ENCODE measurements at regions not wholly inside any gene's neighbourhood (a gene's known extent, or its start where the extent isn't known, plus 50 kb on each side); places are given as distances from the start of the nearest gene placed in this dataset.

GRCh38 chr15:53401503-53401902, 358.0 kb downstream of the WDR72 start:
- TF ChIP-seq CTCF (IDR thresholded peaks at IDR 0.05 in 2 of 3, conservative IDR thresholded peaks at IDR 0.05 in 1 of 3; ENCODE audit: borderline replicate concordance in 1 of 3, insufficient read depth in 1 of 3, low read depth in 2 of 3, low read length in 2 of 3), result no peak
- TF ChIP-seq ZNF274 (IDR thresholded peaks at IDR 0.05; ENCODE audit: low read depth, low read length), result no peak
- no peak for TF ChIP-seq EZH2 (IDR thresholded peaks at IDR 0.05)
- no peak for TF ChIP-seq ELF1 (IDR thresholded peaks at IDR 0.05; ENCODE audit: borderline replicate concordance, low read depth)
- TF ChIP-seq YY1 (IDR thresholded peaks at IDR 0.05; ENCODE audit: extremely low read depth, insufficient replicate concordance, low read depth, low read length), result no peak
- TF ChIP-seq EZH2phosphoT487 (IDR thresholded peaks at IDR 0.05; ENCODE audit: borderline replicate concordance), result no peak
- no peak for TF ChIP-seq CBX3 (IDR thresholded peaks at IDR 0.05; ENCODE audit: low read depth)
